Fibroblast of skin of right quadriceps (primary cell): ENCODE measurements at regions not wholly inside any gene's neighbourhood (a gene's known extent, or its start where the extent isn't known, plus 50 kb on each side); places are given as distances from the start of the nearest gene placed in this dataset.
A peak's percentile ranks its signal among the peaks of the same experiment; 100 is the strongest.

Experiments
- DNase-seq: peaks from one replicate; pipeline ENCODE4 v3.0.0-alpha.2; 2013

GRCh38 chr4:13180701-13181100 is 303.4 kb downstream of the RAB28 start:
- no peak for DNase-seq

- DNase-seq, result no peak
These were observed 305.5 kb downstream of the RAB28 start for GRCh38 chr4:13178621-13179020.

DNA sequence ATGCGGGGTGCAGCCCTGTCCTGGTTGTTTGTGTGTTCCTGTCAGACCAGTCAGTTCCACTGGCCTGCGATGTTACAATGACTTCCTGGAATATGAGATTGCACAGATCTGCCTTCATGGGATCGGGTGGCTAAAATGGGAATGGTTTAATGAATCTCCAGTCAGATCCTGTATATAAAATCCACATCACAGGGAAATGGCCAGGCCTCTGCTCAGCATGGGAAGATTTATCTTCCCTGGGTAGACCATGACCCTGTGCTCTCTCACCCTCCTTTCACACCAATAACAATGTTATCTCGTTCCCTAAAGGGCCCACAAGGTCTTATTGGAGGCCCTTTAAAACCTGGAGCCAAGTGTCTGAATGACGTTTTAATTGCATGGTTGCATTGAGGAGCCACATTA is 307.4 kb downstream of the RAB28 start:
- no peak for DNase-seq

DNA sequence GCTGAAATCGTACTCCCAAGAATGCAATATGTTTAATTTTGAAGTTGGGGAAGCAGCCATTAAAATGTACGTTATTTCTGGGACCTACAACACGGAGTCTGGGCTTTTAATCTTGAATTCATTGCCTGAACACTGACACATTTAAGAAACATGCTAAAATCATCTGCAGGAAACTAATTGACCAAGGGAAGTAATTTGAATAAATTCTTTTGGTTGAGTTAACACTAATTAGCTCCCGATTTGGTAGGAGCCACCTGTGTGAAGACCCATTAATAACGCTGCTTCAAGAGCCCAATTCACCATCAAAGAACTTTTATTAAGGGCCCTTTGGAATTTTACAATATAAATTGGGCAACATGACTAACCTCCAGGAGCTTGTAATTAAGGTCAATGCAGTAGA is 309.2 kb downstream of the RAB28 start:
- DNase-seq, result no peak

GRCh38 chr4:13174001-13174400 is 310.1 kb downstream of the RAB28 start:
- DNase-seq, result peak; percentile 20

- no peak for DNase-seq
These were observed 312.7 kb downstream of the RAB28 start for GRCh38 chr4:13171292-13172057.

DNA sequence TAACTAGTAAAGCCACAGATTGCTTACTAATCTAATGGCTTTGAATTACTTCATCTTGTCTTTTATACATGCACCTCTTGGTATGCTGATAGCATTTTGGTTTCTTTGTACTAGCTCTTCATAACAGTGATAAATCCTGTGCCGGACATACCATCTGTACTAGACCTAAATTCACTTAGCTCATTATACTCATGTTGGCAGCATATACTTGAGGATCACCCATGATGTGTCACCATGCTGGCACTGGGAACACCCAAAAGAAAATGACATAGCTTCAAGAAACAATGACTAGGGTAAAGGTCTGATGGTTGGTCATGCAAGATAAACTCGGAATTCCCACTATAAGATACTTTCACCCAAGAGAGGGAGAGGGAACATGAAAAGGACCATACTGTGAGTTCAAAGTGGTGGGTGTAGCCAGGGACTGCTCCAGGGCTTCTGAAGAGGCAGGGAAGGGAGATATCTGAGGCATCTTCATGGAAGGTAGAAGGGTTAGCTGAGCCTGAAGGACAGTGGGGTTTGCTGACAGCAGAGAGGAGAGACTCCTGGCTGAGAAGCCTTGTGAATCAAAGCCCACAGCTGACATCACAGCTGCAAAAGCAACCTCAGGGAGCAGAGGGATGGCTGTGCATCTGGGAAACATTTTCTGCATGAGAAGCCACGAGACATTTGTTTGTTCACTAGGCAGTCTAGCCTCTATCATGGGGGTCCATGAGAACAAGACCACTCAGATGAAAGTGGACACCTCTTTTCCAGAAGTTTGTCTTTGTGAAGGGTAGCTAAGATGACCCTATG is 314.2 kb downstream of the RAB28 start:
- DNase-seq, result no peak

GRCh38 chr4:13168326-13168725 is 315.8 kb downstream of the RAB28 start:
- DNase-seq, result no peak

GRCh38 chr4:13166214-13166613 is 317.9 kb downstream of the RAB28 start:
- no peak for DNase-seq

- no peak for DNase-seq
These were observed 319.3 kb downstream of the RAB28 start for GRCh38 chr4:13164783-13165331.

GRCh38 chr4:13162886-13163285 is 321.3 kb downstream of the RAB28 start:
- no peak for DNase-seq

GRCh38 chr4:13160920-13161319 is 323.2 kb downstream of the RAB28 start:
- DNase-seq, result peak; percentile 40

GRCh38 chr4:13159041-13159620 is 325.0 kb downstream of the RAB28 start:
- no peak for DNase-seq

GRCh38 chr4:13151194-13151593 is 332.9 kb downstream of the RAB28 start:
- DNase-seq, result no peak

DNA sequence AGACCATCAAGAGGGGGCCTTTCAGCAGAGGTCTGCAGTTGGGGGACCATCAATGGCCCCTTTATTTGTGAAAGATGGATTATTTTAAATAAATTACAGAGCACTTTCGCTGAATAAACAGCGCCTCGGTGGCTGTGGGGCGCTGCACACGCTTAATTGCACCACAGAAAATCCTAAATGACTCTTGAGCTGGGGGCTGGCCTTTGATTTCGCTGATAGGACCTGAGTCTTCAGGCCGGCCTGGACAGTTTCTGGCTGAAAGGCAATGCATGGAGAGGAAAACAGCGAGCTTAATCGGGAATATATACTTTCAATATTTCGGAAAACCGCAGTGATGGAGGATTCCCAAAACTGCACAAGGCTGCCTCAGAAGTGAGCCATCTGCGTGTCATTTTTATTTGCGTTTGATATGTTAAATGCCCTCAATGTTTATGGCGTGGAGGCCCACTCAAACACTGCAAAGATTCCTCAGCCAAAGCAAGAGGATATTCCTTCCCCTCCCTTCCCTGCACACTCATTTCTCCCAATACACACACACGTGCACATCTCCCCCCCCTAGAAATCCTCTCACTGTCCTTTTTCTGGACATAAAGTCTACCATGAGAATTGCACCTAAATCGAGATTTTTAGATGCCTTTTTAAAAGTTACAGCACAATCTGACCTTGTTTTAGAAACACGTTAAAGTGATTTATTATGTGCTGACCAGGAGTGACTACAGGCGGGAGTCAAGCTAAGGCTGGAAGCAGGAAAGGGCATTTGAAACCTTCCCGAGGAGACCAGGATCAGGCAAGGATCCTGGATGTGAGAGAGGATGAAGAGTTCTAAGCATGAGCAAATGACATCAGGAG is 340.7 kb downstream of the RAB28 start:
- DNase-seq, result no peak

- no peak for DNase-seq
These were observed 341.4 kb downstream of the RAB28 start for GRCh38 chr4:13142726-13143125.

DNA sequence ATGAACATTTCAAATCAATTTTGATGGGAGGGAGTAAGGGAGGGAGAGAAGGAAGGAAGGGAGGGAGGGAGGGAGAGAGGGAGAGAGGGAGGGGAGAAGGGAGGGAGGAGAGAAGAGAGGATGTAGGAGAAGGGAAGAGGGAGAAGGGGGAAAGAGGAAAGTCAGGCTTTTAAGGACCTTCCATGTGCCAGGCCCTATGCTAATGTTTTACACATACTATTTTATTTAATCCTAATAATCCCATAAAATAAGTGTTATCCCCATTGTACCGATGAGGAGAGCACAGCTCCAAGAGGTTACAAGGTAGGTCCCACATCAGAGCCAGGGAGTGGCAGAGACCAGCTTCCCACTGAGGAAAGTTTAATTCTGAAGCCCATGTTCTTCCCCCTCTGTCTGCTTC is 341.9 kb downstream of the RAB28 start:
- no peak for DNase-seq

DNA sequence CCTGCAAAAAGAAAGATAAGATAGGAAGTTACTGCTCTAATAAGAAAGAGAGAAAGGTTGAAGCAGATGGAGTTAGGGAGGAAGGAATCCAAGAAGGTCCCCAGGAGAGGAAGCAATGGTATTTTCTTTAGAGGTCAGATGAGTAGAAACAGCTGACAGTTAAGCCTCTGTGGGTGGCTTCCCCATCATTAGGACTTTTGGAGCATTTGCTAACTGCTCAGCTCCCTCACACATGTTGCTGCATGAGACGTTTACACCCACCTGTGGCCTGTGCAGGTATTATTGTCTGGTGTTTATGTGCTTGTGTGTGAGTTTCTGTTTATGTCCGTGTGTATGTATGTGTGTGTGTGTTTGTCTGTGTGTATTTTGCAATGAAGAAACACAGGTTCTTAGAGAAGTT is 346.8 kb downstream of the RAB28 start:
- DNase-seq, result no peak

- DNase-seq, result no peak
These were observed 350.4 kb downstream of the RAB28 start for GRCh38 chr4:13133700-13134099.

DNA sequence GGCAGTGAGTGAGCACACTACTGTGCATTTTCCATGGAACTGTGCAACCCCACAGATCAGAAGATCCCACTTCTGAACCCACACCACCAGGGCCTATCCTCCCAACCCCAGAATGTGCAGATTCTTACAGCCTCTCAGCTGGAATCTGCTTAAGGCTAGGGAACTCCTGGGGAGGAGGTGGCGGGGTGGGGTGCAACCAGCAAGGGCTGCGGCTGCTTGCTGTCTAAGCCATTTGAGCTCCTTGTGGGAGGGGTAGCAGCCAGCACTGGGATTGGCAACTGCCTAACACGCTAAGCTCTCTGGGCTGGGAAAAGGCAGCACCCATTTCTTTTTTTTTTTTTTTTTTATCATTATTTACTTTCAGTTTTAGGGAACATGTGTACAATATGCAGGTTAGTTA is 353.3 kb downstream of the RAB28 start:
- DNase-seq, result no peak

DNA sequence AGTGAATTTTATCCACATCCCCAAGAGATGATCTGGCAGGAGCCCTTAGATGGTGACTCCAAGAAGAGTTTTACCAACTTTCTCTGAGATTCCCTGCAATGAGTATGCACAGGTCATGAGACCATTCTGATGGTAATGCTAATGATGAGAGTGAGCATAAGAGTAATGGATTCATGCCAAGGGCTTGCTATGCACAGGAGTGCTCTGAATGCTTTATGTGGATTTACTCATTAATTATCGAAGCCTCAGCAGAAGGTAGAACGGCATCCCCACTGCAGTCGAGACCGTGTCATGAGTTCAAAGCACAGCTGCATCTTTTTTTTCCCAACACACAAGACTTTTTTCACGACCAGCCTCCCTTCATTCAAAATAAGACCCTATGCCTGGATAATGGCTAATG is 355.0 kb downstream of the RAB28 start:
- no peak for DNase-seq

DNA sequence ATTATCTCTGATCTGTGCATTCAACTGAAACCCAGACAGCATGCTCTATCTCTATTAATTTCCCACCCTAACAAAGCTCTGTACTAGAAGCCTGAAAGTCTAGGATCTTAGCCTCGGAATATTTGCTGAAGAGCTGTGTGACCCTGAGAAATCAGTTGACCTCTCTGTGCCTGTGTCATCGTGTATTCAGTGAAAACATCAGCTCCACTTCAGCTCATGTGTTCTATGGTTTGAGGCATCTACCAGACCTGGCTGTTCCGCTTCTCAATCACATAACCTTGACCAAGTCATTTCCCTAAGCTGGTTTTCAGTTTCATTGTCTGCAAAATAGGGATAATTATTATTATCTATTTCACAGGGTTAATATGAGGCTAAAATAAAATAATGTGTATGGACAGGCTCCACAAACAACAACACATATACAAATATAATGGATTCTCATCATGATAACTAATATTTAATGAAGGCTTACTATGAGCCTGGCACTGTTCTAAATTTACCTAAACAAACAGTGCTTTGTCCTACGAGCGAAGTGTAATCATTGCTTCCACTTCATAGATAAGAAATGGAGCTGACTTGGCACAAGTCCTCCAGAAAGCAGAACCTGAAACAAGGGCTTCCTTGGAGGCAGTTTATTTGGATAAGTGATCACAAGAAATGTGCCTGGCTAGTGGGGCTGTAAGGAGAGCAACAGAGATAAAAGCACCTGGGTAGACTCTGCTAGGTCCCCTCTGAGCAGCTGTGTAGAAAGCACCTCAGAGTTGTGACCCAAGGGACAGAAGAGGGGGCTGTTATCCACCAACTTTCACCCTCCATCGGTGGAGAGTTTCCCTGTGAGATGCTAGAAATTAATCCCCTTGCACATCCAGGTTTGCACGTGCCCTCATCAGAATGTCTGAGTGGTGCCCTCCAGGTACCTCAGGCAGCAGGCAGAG is 356.9 kb downstream of the RAB28 start:
- DNase-seq, result no peak
